HG03135 (cell line): ENCODE measurements at regions not wholly inside any gene's neighbourhood (a gene's known extent, or its start where the extent isn't known, plus 50 kb on each side); places are given as distances from the start of the nearest gene placed in this dataset.
"Not testable (repeated sequence)": the region's sequence is repeated elsewhere in the genome, so short reads cannot be mapped to it uniquely, and the experiment has no call there.

Experiments used
- ATAC-seq: cut with Tn5 transposase; IDR thresholded peaks from one replicate; pipeline ENCODE4 v1.9.1; 2021; ENCODE audit warnings: mild to moderate bottlenecking, moderate library complexity; ENCODE audit not compliant: unreplicated experiment

DNA sequence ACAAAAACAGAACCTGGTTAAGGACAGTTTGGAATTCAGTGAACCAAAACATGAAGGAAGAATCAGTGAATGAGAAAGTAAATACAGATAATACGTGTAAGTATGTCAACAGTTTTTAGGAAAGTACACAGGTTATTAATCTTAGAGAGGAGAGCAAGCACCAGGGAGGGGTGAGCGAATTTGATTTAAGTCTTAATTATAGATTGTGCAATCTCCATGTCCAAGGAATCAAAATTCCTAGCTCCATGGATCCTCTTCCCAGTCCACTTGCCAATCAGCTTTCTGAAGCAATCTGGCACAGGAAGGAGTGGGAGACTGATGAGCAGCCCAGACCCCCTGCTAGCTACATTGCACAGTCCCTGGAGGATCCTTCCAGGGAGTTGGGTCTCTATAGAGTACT lies 346.4 kb downstream of the SETD4 start:
- ATAC-seq, result no peak

- no peak for ATAC-seq
These were observed 348.7 kb downstream of the SETD4 start for GRCh38 chr21:35711661-35712060.

DNA sequence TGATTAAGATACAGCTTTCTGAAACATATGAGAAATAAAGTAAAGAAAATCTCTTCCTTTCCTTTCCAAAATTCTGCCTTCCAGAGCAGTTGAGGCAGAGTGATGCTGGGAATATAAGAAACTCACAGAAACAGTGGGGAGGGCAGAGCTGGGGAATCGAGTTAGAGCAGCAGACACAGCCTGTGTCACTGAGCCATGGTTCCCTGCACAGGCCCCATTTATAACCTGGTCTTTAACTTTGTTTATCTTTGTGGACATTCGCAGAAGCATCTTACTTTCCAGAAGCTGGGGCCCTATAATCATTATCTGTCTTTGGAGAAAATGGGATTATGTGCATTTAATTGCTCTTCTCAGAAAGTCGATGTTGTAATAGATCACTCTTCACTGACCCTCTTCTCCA lies 349.1 kb downstream of the SETD4 start:
- no peak for ATAC-seq

DNA sequence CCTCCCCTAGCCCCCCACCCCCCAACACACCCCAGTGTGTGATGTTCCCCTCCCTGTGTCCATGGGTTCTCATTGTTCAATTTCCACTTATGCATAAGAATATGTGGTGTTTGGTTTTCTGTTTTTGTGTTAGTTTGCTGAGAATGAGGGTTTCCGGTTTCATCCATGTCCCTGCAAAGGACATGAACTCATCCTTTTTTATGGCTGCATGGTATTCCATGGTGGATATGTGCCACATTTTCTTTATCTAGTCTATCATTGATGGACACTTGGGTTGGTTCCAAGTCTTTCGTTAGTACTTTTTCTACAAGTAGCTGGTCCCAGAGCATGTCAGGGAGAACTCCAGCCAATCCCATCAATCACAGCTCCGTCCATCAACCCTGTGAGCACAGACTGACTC lies 350.3 kb downstream of the SETD4 start:
- ATAC-seq, result not testable (repeated sequence)

DNA sequence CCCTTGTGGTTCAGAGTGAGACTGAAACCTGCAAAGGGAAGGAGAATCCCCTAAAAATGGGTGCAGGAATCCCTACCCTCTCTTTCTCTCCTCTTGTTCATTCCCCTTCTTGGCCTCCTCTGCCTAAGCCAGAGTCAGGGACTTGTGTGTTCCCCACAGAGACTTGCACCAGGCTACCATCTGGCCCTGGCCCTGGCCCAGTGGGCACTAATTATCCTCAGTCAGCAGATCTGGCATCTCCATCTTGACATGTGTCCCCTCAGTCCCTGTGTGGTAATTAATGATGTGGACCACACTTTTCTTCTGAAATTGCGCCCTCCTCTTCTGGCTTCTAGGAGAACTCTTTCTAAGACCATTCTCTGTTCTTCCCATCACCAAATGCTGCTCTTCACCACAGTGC lies 354.4 kb downstream of the SETD4 start:
- ATAC-seq, result no peak

GRCh38 chr21:35705237-35705887 lies 355.0 kb downstream of the SETD4 start:
- ATAC-seq, result no peak

DNA sequence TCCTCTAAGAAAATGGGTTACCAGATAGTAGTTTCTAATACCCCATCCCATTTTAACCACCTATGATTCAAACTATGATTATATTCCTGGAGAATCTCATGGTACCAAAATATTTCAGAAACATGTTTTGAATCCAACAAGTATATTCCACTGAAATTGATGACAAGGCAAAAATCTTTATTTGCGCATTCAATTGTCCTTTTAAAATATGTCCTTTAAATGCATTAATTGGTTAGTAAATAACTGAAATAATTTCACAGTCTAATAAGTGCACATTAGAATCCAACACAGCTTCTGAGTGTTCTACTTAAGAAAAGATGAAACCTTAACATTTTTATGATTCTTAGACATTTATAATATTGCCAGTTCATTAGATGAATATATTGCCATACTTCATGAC lies 356.6 kb downstream of the SETD4 start:
- ATAC-seq, result no peak

- ATAC-seq, result no peak
These were observed 361.0 kb downstream of the SETD4 start for GRCh38 chr21:35699361-35699760.

DNA sequence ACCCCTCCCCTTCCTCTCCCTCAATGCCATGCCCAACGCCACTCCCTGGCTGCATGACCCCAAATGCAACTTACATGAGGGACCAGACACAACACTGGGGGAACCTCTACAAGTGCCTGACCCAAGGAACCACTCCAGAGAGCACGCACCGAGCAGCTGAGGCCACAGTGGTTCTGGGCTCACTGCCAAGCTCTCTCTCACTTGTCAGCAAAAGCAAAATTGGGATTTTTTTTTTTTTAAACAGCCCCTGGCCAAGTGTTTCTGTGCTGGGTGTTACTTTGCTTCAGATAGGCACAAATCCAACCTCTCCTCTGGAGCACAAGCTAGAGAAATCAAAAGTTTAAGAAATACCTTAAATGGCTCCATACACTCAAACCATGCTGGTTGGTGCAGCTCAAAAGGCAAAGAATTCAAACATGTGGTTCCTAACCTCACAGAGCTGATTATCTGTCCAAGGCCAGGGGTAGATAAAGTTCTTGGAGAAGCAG lies 363.0 kb downstream of the SETD4 start:
- ATAC-seq, result no peak

DNA sequence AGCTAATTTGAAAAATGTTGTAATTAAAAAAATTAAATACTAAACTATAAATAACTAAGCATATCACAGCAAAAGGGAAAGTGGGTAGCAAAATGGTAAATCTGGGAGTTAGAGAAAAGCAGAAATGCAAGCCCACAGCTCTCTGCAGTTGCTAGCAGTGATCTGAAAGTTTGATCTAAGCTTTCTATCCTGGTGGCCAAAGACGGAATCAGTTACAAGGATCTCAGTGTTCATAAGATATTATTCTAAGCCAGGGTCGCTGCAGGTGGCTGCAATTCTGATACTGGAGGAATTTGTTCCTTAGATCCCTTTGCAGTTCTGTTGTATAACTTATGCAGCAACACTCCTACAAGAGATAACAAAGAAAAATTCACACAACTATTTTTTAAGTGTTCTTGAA lies 363.7 kb downstream of the SETD4 start:
- ATAC-seq, result no peak

DNA sequence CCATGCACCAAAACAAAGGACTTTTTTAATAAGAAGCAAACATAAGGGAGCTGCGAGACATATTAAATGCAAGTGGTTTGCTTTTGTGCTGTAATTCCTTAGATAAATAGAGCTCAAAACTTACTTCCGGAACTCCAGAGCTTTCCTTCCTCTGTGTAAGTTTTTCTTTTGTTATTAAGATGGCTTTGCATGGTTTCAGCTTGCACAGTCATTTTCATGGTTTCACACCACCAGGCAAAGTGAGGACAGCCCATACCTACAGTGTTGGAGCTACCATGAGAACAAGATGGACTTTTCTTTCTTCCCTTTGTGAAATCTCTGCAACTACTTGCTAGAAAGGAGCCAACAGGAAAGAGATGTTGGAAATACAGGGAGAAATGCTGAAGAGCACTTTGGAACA lies 368.0 kb downstream of the SETD4 start:
- no peak for ATAC-seq

DNA sequence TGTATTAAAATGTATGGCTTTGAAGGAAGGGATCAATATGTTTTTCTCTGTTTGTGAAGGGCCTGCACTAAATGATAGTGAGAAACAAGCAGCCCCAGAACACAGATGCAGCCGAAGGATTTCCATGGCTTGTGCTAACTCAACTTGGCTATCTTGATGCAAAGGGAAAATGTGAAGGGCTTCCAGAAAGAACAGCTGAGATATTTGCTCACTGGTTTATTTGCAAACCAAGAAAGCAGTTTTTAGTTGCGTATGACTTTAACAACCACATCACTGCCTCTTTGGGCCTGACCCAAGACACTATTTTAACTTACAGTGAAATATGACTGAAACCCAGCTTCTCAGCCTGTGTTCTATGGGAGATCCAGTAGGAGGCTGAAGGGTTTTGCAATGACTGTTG lies 369.9 kb downstream of the SETD4 start:
- ATAC-seq, result no peak

GRCh38 chr21:35686156-35686555 lies 374.2 kb downstream of the SETD4 start:
- ATAC-seq, result no peak

DNA sequence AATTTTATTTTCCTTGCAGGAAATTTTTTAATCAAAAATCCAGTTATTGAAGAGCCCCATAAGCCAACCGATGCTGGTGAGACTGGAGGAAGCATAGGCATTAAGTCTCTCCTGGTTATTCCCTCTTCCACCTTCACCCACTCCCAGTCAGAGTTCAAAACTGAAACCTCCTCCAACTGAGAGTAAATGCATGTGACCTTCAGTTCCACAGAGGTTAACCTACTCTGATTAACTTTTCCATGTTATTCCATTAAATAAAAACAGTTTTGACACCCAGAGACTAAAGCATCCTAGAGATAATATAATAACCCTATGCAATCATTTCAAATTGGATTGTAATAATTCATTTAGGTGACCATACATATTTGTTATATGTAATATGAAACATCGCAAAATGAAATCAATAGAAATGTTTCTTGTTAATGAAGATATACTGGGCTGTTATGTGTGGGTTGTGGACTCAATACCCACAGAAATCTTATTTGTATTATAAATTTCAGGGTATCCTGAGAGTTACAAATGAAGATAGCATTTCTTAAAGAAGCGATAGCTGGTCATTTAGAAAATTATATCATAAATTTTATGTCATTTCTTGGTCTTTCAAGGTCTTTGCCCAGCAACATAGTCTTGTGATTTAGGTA lies 376.5 kb downstream of the SETD4 start:
- no peak for ATAC-seq

GRCh38 chr21:35682904-35683549 lies 377.3 kb downstream of the SETD4 start:
- no peak for ATAC-seq

GRCh38 chr21:35681946-35682345 lies 378.4 kb downstream of the SETD4 start:
- ATAC-seq, result no peak

- no peak for ATAC-seq
These were observed 381.2 kb downstream of the SETD4 start for GRCh38 chr21:35679076-35679475.

GRCh38 chr21:35678393-35678792 lies 381.9 kb downstream of the SETD4 start:
- no peak for ATAC-seq

- no peak for ATAC-seq
These were observed 383.0 kb downstream of the SETD4 start for GRCh38 chr21:35677298-35677841.

DNA sequence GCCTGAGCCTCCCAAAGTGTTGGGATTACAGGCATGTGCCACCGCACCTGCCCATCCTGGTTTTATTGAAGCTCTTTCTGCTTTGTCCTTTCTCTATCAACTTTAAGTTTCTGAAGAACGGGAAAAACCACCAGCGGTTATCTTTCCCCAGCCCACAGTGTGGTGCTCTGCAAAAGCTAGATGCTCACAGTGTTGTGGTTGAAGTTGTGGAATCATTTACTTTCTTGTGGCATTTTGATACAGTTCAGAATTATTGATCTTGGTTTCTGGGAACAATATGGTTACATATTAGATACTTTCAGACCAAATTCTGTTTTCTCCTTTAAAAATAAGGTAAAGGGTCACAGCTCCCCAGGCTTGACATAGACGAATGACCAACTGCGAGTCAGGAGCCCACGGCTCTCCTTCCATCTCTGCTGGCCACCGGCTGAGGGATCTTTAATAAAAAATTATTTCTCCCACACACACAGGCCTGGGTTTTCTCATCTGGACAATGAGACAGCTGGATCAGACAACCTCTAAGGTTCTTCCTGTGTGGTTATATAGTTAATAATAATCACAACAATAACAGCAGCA lies 385.3 kb downstream of the SETD4 start:
- ATAC-seq, result no peak

DNA sequence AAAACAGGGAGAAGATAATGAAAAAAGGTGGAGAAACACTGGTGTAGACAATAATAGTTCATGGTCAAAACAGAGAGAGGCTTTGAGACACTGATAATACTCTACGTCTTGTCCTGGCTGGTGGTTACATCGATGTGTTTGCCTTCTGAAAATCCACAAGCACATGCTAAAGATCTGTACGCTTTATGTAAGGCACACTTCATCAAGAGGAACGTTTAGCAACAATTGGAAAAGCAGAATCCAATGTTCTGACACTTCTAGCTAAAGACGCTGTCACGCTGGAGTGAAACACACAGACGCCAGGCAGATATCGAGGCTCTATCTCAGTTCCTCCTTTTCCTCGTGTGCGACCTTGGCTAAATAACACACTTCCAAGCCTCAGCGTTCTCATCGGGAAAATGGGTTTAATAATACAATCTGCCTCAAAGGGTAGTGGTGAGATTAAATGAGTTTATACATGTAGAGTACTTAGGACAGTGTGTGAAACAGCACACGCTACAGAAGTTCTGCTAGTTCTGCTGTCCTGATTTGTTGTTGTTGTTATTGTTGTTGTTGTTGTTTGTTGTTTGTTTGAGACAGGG lies 386.1 kb downstream of the SETD4 start:
- ATAC-seq, result no peak
